Gastrocnemius medialis (tissue), 4 donors: ENCODE measurements at regions not wholly inside any gene's neighbourhood (a gene's known extent, or its start where the extent isn't known, plus 50 kb on each side); places are given as distances from the start of the nearest gene placed in this dataset.
"Not testable (repeated sequence)": the region's sequence is repeated elsewhere in the genome, so short reads cannot be mapped to it uniquely, and the experiment has no call there.

ENCODE experiments used
- CTCF ChIP-seq, 5 experiments: fragments of 450-650 bp in 3 of 5; fragments of 200-600 bp in 2 of 5; sonication (generic) in 2 of 5; IDR thresholded peaks in 4 of 5; conservative IDR thresholded peaks in 1 of 5; 1 replicate in 4 of 5; 2 replicates in 1 of 5; pipeline ENCODE4 v1.5.1; 2016 to 2019; ENCODE audit warnings: antibody characterized with exemption in 5 of 5, mild to moderate bottlenecking in 3 of 5, moderate library complexity in 3 of 5
- POLR2A ChIP-seq, 2 donors: fragments of 450-650 bp; IDR thresholded peaks; one replicate each; pipeline ENCODE4 v1.6.1; 2017; ENCODE audit warnings: antibody characterized with exemption in 2 of 2, mild to moderate bottlenecking in 2 of 2, moderate library complexity in 2 of 2

DNA sequence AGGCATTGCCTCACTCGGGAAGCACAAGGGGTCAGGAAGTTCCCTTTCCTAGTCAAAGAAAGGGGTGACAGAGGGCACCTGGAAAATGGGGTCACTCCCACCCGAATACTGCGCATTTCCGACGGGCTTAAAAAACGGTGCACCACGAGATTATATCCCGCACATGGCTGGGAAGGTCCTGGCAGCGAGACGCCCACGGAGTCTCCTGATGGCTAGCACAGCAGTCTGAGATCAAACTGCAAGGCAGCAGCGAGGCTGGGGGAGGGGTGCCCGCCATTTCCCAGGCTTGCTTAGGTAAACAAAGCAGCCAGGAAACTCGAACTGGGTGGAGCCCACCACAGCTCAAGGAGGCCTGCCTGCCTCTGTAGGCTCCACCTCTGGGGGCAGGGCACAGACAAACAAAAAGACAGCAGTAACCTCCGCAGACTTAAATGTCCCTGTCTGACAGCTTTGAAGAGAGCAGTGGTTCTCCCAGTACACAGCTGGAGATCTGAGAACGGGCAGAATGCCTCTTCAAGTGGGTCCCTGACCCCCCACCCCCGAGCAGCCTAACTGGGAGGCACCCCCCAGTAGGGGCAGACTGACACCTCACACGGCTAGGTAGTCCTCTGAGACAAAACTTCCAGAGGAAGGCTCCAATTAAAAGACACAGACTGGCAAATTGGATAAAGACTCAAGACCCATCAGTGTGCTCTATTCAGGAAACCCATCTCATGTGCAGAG lies 297.2 kb upstream of the DDI1 start:
- TF ChIP-seq CTCF (IDR thresholded peaks at IDR 0.05 in 4 of 5, conservative IDR thresholded peaks at IDR 0.05 in 1 of 5); POLR2A (IDR thresholded peaks at IDR 0.05): not testable (repeated sequence)
